ENCODE measurements at regions not wholly inside any gene's neighbourhood (a gene's known extent, or its start where the extent isn't known, plus 50 kb on each side); places are given as distances from the start of the nearest gene placed in this dataset. TPM values are rescaled to one million over a fixed set of nuclear protein-coding genes. Genes with fewer than 3 reads are reported as not detected.

Small RNA genes lying in the stretch of these regions (small RNA-seq; reads per million reads assigned to genes)
- gene RNU6-193P, result not detected
- not detected for gene RNU6-847P
- not detected for gene SS18L2P1
